GM23248 (cell line): ENCODE measurements at regions not wholly inside any gene's neighbourhood (a gene's known extent, or its start where the extent isn't known, plus 50 kb on each side); places are given as distances from the start of the nearest gene placed in this dataset.

ENCODE experiments used
- EZH2 ChIP-seq: fragments of 200-600 bp; sonication (generic); IDR thresholded peaks from 2 replicates; pipeline ENCODE4 v1.6.1; 2018; ENCODE audit warnings: antibody characterized with exemption, mild to moderate bottlenecking; ENCODE audit not compliant: insufficient read depth, poor library complexity, severe bottlenecking
- EZH2phosphoT487 ChIP-seq: fragments of 200-600 bp; sonication (generic); IDR thresholded peaks from 2 replicates; pipeline ENCODE4 v1.6.1; 2018; ENCODE audit warnings: antibody characterized with exemption, moderate library complexity, mild to moderate bottlenecking, low read depth; ENCODE audit not compliant: insufficient read depth

- TF ChIP-seq EZH2 (no peak), EZH2phosphoT487 (no peak)
These were observed 925.5 kb upstream of the AMELY start for GRCh38 chrY:7837046-7837445.
